GM13977 (cell line): ENCODE measurements at regions not wholly inside any gene's neighbourhood (a gene's known extent, or its start where the extent isn't known, plus 50 kb on each side); places are given as distances from the start of the nearest gene placed in this dataset.

Source experiments
- DNase-seq: peaks from one replicate; pipeline ENCODE4 v3.0.0; 2012; ENCODE audit warnings: low spot score
- CTCF ChIP-seq: IDR thresholded peaks from 2 replicates; pipeline ENCODE4 v1.5.1; 2012; ENCODE audit warnings: mild to moderate bottlenecking, control low read depth; ENCODE audit not compliant: insufficient read depth; ENCODE audit errors: extremely low read depth, missing control alignments
- in situ Hi-C: fragments of 300-500 bp; cut with MboI; formaldehyde crosslinking; loops from one replicate; pipeline ENCODE4 v1.12.0; 2022; ENCODE audit warnings: low sequenced_read_pairs, low pct_unique_long_range_greater_than_20kb, mixed read lengths, inconsistent platforms; ENCODE audit not compliant: unreplicated experiment

GRCh38 chr1:239833723-239834122 lies 258.0 kb upstream of the FMN2 start:
- no peak for TF ChIP-seq CTCF
- in situ Hi-C loops = no loop called here
- DNase-seq = no peak

DNA sequence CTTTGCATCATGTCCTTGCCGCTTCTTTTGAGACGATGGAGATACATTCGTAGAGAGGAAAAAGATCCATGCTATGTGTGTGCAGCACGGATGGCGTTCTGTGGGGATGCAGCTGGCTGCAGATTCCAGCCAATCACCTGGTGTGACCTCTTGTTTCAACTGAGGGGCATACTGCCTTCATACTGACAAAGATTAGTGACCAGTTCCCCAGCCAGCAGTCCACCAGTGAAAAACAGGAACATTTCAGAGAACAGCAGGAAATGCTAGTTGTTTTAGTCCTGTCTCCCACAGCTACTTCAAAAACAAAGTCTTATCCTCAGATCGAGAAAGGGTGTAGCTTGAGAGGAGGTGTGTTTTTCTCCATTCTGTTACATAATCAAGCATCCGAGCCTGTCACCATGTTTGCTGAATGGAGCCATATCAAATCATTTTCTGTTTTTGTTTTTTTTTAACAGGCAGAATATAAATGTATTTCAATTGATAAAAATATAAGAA lies 255.7 kb upstream of the FMN2 start:
- no peak for TF ChIP-seq CTCF
- DNase-seq = no peak
- in situ Hi-C loops = no loop called here

DNA sequence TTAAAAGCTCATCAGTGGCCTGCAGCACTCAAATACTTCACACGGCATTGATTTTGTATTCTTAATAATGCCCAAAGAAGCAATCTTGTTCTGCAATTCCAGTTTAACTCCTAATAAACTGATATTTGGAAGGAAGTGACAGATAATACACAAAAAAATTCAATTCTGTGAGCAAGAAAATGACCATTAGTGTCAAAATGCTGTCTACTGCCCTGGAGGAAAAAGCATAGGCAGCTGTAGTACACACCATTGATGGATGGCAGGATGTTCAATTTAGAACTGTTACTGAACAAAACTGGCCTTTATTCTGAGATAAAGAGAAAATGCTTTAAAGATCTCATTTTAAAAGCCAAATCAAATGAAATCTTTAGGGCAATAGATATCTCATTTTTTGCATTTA lies 251.3 kb upstream of the FMN2 start:
- in situ Hi-C loops = no loop called here
- DNase-seq = no peak
- no peak for TF ChIP-seq CTCF

GRCh38 chr1:239840790-239841189 lies 250.9 kb upstream of the FMN2 start:
- in situ Hi-C loops = no loop called here
- no peak for TF ChIP-seq CTCF

GRCh38 chr1:239841631-239842030 lies 250.1 kb upstream of the FMN2 start:
- TF ChIP-seq CTCF = no peak
- in situ Hi-C loops = no loop called here
- DNase-seq = no peak

More at GRCh38 chr1:239840790-239841189, 250.9 kb upstream of the FMN2 start:
- no peak for DNase-seq

- in situ Hi-C loops = no loop called here
- no peak for TF ChIP-seq CTCF
- DNase-seq = no peak
Observed at GRCh38 chr1:239843541-239843940, 248.1 kb upstream of the FMN2 start.

DNA sequence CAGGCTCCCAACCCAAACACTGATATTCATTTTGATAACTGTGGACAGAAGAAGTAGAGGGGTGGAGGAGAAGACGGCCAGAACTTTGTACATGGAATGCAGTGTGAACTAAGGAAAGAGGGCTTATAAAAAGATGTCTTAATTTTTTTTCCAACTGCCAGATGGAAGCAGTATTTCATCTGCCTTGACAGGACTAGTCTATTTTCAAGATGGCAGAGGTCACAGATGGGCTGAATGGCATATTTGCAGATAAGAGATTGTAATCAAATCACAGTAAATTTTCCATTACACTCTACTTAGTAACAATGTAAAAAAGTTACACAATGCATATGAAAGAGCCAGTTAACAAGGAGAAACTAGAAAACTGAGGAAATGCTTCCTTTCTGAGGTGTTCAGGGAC lies 246.8 kb upstream of the FMN2 start:
- in situ Hi-C loops = no loop called here
- TF ChIP-seq CTCF = no peak
- DNase-seq = no peak
